DOHH2 (cell line): ENCODE measurements at regions not wholly inside any gene's neighbourhood (a gene's known extent, or its start where the extent isn't known, plus 50 kb on each side); places are given as distances from the start of the nearest gene placed in this dataset.

Source experiments
- H3F3A ChIP-seq: fragments of 200-600 bp; sonication (generic), shearing (Covaris generic); 2 replicates; pipeline ENCODE4 v1.6.0; 2016; ENCODE audit warnings: antibody characterized with exemption, mild to moderate bottlenecking; ENCODE audit not compliant: control insufficient read depth, insufficient read depth
- H3K27ac ChIP-seq: fragments of 200-600 bp; sonication (generic); 2 replicates; pipeline ENCODE4 v1.5.1; 2014; ENCODE audit warnings: low read depth, mild to moderate bottlenecking, low read length, moderate library complexity
- H3K27me3 ChIP-seq: fragments of 200-600 bp; sonication (generic); 2 replicates; pipeline ENCODE4 v1.6.1; 2014; ENCODE audit warnings: mild to moderate bottlenecking, low read length, mixed read lengths; ENCODE audit not compliant: control insufficient read depth
- H3K36me3 ChIP-seq: fragments of 200-600 bp; sonication (generic); 2 replicates; pipeline ENCODE4 v1.6.1; 2014; ENCODE audit warnings: mild to moderate bottlenecking, low read length, moderate library complexity, mixed read lengths; ENCODE audit not compliant: control insufficient read depth
- H3K4me1 ChIP-seq: fragments of 200-600 bp; sonication (generic); 2 replicates; pipeline ENCODE4 v1.6.1; 2014; ENCODE audit warnings: mild to moderate bottlenecking, low read length, mixed read lengths; ENCODE audit not compliant: control insufficient read depth
- H3K4me2 ChIP-seq: fragments of 200-600 bp; sonication (generic); 2 replicates; pipeline ENCODE4 v1.6.0; 2014; ENCODE audit warnings: mild to moderate bottlenecking, low read length, moderate library complexity
- H3K4me3 ChIP-seq: fragments of 200-600 bp; sonication (generic); 2 replicates; pipeline ENCODE4 v1.5.1; 2014; ENCODE audit warnings: mild to moderate bottlenecking, low read length, mixed read lengths
- H3K79me2 ChIP-seq: fragments of 200-600 bp; sonication (generic); 2 replicates; pipeline ENCODE4 v1.6.1; 2014; ENCODE audit warnings: mild to moderate bottlenecking, low read length, mixed read lengths; ENCODE audit not compliant: control insufficient read depth
- H3K9me2 ChIP-seq: fragments of 200-600 bp; sonication (generic); replicated peaks from 2 replicates; pipeline ENCODE4 v1.6.1; 2014; ENCODE audit warnings: mild to moderate bottlenecking, low read length, mixed read lengths; ENCODE audit not compliant: control insufficient read depth
- H3K9me3 ChIP-seq: fragments of 200-600 bp; sonication (generic); 2 replicates; pipeline ENCODE4 v1.6.1; 2014; ENCODE audit warnings: antibody characterized with exemption, low read length, mixed read lengths; ENCODE audit not compliant: control insufficient read depth, insufficient read depth
- H4K20me1 ChIP-seq: fragments of 200-600 bp; sonication (generic); 2 replicates; pipeline ENCODE4 v1.6.0; 2014; ENCODE audit warnings: low read depth, mild to moderate bottlenecking, antibody characterized with exemption, low read length, moderate library complexity; ENCODE audit not compliant: control insufficient read depth, insufficient read depth
- EZH2phosphoT487 ChIP-seq: fragments of 200-600 bp; sonication (generic); IDR thresholded peaks from 2 replicates; pipeline ENCODE4 v1.6.1; 2017; ENCODE audit warnings: borderline replicate concordance, mild to moderate bottlenecking, antibody characterized with exemption, low read length, moderate library complexity, mixed read lengths
- TF ChIP-seq, protein P1 (sequence below): fragments of 200-600 bp; sonication (generic); IDR thresholded peaks from one replicate; pipeline ENCODE4 v1.5.1; 2014; ENCODE audit warnings: antibody characterized with exemption, mild to moderate bottlenecking, low read depth, low read length; ENCODE audit not compliant: poor library complexity, severe bottlenecking

GRCh38 chr4:38606587-38606905 lies 57.5 kb upstream of the KLF3 start:
- Histone ChIP-seq H3K9me2 (no peaks in the 10 kb centered on the region), H3K27ac (no peak overlapping the region), H3K79me2 (no peaks in the 10 kb centered on the region), H3K4me3 (no peak overlapping the region), H3K4me2 (no peak overlapping the region), H4K20me1 (no peaks in the 10 kb centered on the region), H3K4me1 (peaks cover 6% of the 10 kb centered on the region), H3F3A (no peaks in the 10 kb centered on the region), H3K36me3 (no peaks in the 10 kb centered on the region), H3K9me3 (no peaks in the 10 kb centered on the region), H3K27me3 (peaks cover 8% of the 10 kb centered on the region; the same call in 1 of the 2 replicates)
- TF ChIP-seq, protein P1, sequence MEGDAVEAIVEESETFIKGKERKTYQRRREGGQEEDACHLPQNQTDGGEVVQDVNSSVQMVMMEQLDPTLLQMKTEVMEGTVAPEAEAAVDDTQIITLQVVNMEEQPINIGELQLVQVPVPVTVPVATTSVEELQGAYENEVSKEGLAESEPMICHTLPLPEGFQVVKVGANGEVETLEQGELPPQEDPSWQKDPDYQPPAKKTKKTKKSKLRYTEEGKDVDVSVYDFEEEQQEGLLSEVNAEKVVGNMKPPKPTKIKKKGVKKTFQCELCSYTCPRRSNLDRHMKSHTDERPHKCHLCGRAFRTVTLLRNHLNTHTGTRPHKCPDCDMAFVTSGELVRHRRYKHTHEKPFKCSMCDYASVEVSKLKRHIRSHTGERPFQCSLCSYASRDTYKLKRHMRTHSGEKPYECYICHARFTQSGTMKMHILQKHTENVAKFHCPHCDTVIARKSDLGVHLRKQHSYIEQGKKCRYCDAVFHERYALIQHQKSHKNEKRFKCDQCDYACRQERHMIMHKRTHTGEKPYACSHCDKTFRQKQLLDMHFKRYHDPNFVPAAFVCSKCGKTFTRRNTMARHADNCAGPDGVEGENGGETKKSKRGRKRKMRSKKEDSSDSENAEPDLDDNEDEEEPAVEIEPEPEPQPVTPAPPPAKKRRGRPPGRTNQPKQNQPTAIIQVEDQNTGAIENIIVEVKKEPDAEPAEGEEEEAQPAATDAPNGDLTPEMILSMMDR = no peak
- no peak for TF ChIP-seq EZH2phosphoT487

DNA sequence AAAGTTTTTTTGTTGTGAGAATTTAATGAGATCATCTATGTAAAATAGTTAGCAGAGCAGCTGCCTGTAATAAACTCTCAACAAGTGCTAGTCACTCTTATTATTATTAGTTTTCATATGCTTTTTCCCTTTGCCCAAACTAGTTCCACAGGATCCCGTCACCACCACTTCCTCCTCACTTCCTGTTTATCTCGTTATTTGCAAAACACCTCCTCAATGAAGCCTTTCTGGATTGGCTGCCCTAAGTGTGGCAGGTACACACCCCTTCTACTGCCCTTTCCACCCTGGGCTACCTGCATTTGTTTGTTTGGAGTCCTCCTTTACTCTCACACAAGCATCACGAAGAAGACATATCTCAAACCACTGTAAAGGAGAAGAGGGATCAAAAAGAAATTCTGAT lies 54.4 kb upstream of the KLF3 start:
- peaks cover 6% of the 10 kb centered on the region for H3K4me1 ChIP-seq
- H3K9me2 ChIP-seq = no peaks in the 10 kb centered on the region
- no peaks in the 10 kb centered on the region for H4K20me1 ChIP-seq
- H3K79me2 ChIP-seq = no peaks in the 10 kb centered on the region
- no peak overlapping the region for H3K27ac ChIP-seq
- H3F3A ChIP-seq = no peaks in the 10 kb centered on the region
- H3K4me2 ChIP-seq = no peak overlapping the region
- TF ChIP-seq, protein P1 = no peak
- no peak for TF ChIP-seq EZH2phosphoT487
- no peaks in the 10 kb centered on the region for H3K36me3 ChIP-seq
- H3K9me3 ChIP-seq = no peaks in the 10 kb centered on the region
- no peak overlapping the region for H3K4me3 ChIP-seq
- peaks cover 5% of the 10 kb centered on the region; the same call in 1 of the 2 replicates for H3K27me3 ChIP-seq

DNA sequence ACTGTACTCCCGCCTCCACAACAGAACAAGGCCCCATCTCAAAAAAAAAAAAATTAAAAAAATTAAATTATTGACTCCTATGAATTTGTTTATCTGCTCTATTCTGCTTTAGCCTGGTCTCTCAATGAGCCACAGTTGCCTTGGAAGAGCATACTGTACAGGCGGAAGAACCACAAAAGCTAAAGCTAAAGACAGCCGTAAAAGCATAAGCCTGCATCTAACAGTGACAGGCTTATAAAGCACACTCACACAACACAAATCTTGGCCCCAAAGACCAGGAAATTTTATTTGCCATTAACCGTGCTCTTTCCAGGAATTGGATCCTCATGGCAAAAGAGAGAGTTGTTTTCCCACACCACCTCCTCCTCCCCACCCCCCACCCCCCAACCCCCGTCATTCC lies 53.5 kb upstream of the KLF3 start:
- H3K9me3 ChIP-seq = no peaks in the 10 kb centered on the region
- no peaks in the 10 kb centered on the region for H3K27me3 ChIP-seq
- no peaks in the 10 kb centered on the region for H3F3A ChIP-seq
- no peak overlapping the region for H3K4me2 ChIP-seq
- H3K4me3 ChIP-seq = no peak overlapping the region
- H3K9me2 ChIP-seq = no peaks in the 10 kb centered on the region
- no peaks in the 10 kb centered on the region for H3K36me3 ChIP-seq
- no peaks in the 10 kb centered on the region for H4K20me1 ChIP-seq
- TF ChIP-seq, protein P1 = no peak
- TF ChIP-seq EZH2phosphoT487 = no peak
- H3K79me2 ChIP-seq = no peaks in the 10 kb centered on the region
- H3K27ac ChIP-seq = no peak overlapping the region
- peaks cover 6% of the 10 kb centered on the region for H3K4me1 ChIP-seq

DNA sequence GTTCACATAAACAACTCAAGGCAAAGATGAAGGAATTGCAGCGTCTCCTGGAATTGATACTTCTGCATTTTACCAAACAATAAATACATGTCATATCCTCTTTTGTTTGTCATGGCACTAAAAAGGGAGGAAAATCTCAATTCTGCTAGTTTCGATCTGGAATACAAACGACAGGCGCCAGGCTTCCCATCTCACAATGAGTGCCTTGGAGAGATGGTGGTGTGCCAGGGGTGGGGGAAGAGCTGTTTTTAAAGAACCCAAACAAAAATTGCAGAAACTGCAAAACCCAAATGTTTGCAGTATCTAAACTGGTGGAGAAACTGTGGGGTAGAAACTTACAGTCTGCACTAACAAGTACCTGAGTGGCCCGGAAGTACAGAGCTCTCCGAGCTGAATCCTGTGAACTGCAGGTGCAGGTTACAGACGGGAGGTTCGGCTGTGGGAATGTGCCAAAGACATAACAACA lies 53.0 kb upstream of the KLF3 start:
- H3K36me3 ChIP-seq = no peaks in the 10 kb centered on the region
- TF ChIP-seq, protein P1 = no peak
- TF ChIP-seq EZH2phosphoT487 = no peak
- H3F3A ChIP-seq = no peaks in the 10 kb centered on the region
- H3K27ac ChIP-seq = no peak overlapping the region
- no peaks in the 10 kb centered on the region for H3K9me2 ChIP-seq
- H3K4me1 ChIP-seq = peaks cover 6% of the 10 kb centered on the region
- H3K4me3 ChIP-seq = no peak overlapping the region
- no peak overlapping the region for H3K4me2 ChIP-seq
- no peaks in the 10 kb centered on the region for H3K27me3 ChIP-seq
- H3K9me3 ChIP-seq = no peaks in the 10 kb centered on the region
- no peaks in the 10 kb centered on the region for H3K79me2 ChIP-seq
- H4K20me1 ChIP-seq = no peaks in the 10 kb centered on the region
